ENCODE measurements at regions not wholly inside any gene's neighbourhood (a gene's known extent, or its start where the extent isn't known, plus 50 kb on each side); places are given as distances from the start of the nearest gene placed in this dataset.

- WGBS, 5 donors = 74 to 79% (median 79%) methylated on average over 5 of the region's 5 CpGs
Measured at GRCh38 chr2:611519-611918, 65.7 kb downstream of the TMEM18 start.

GRCh38 chr2:610491-610890, 66.7 kb downstream of the TMEM18 start:
- TF ChIP-seq POLR2AphosphoS5 (IDR thresholded peaks at IDR 0.05) (no peak), POLR2A (IDR thresholded peaks at IDR 0.05) (no peak), CTCF (IDR thresholded peaks at IDR 0.05 in 8 of 11, conservative IDR thresholded peaks at IDR 0.05 in 3 of 11) (no peak)
- Histone ChIP-seq H3K27ac (no peak overlapping the region), H3K36me3 (no peaks in the 10 kb centered on the region), H3K4me3 (no peak overlapping the region), H3K27me3 (replicated peaks in 1 of 7) (peaks cover 0 to 7% (median 0%) of the 10 kb centered on the region in 7 donors), H3K4me1 (no peaks in the 10 kb centered on the region), H3K9me3 (no peaks in the 10 kb centered on the region)
- intact Hi-C loops (cut with DNase I; ENCODE audit: low total_unique reads) = no loop called here
- no peak for DNase-seq
- 76 to 89% (median 79%) methylated on average over 3 of the region's 3 CpGs for WGBS, 5 donors

More at GRCh38 chr2:611519-611918, 65.7 kb downstream of the TMEM18 start:
- peaks cover 0 to 7% (median 0%) of the 10 kb centered on the region in 7 donors for H3K27me3 ChIP-seq (replicated peaks in 1 of 7)
- H3K4me1 ChIP-seq = no peaks in the 10 kb centered on the region
- no peak for DNase-seq
- intact Hi-C loops (cut with DNase I; ENCODE audit: low total_unique reads) = no loop called here
- H3K36me3 ChIP-seq = no peaks in the 10 kb centered on the region
- no peak overlapping the region for H3K4me3 ChIP-seq
- no peak overlapping the region for H3K27ac ChIP-seq
- no peaks in the 10 kb centered on the region for H3K9me3 ChIP-seq
- TF ChIP-seq POLR2A (IDR thresholded peaks at IDR 0.05) (no peak), POLR2AphosphoS5 (IDR thresholded peaks at IDR 0.05) (no peak), CTCF (IDR thresholded peaks at IDR 0.05 in 8 of 11, conservative IDR thresholded peaks at IDR 0.05 in 3 of 11) (no peak)

GRCh38 chr2:609881-610280, 67.3 kb downstream of the TMEM18 start:
- no peak for TF ChIP-seq POLR2A (IDR thresholded peaks at IDR 0.05)
- no peak for TF ChIP-seq CTCF (IDR thresholded peaks at IDR 0.05 in 8 of 11, conservative IDR thresholded peaks at IDR 0.05 in 3 of 11)
- no peak for TF ChIP-seq POLR2AphosphoS5 (IDR thresholded peaks at IDR 0.05)
- Histone ChIP-seq H3K4me3 (no peak overlapping the region), H3K27ac (no peak overlapping the region), H3K27me3 (replicated peaks in 1 of 7) (peaks cover 0 to 7% (median 0%) of the 10 kb centered on the region in 7 donors), H3K9me3 (no peaks in the 10 kb centered on the region), H3K4me1 (no peaks in the 10 kb centered on the region), H3K36me3 (no peaks in the 10 kb centered on the region)
- WGBS, 5 donors = 84 to 90% (median 88%) methylated on average over 3 to 8 of the region's 8 CpGs
- intact Hi-C loops (cut with DNase I; ENCODE audit: low total_unique reads) = no loop called here
- DNase-seq = no peak

GRCh38 chr2:609449-609848, 67.8 kb downstream of the TMEM18 start:
- H3K27ac ChIP-seq = no peak overlapping the region
- WGBS, 5 donors = 92 to 98% (median 95%) methylated on average over 10 of the region's 10 CpGs

More at GRCh38 chr2:609449-609848, 67.8 kb downstream of the TMEM18 start:
- Histone ChIP-seq H3K36me3 (no peaks in the 10 kb centered on the region), H3K9me3 (no peaks in the 10 kb centered on the region), H3K4me3 (no peak overlapping the region), H3K27me3 (replicated peaks in 1 of 7) (peaks cover 0 to 7% (median 0%) of the 10 kb centered on the region in 7 donors), H3K4me1 (no peaks in the 10 kb centered on the region)
- TF ChIP-seq POLR2AphosphoS5 (IDR thresholded peaks at IDR 0.05) (no peak), POLR2A (IDR thresholded peaks at IDR 0.05) (no peak), CTCF (IDR thresholded peaks at IDR 0.05 in 8 of 11, conservative IDR thresholded peaks at IDR 0.05 in 3 of 11) (no peak)
- intact Hi-C loops (cut with DNase I; ENCODE audit: low total_unique reads) = no loop called here
- no peak for DNase-seq

All from spleen (tissue), 11 donors.